ENCODE measurements at regions not wholly inside any gene's neighbourhood (a gene's known extent, or its start where the extent isn't known, plus 50 kb on each side); places are given as distances from the start of the nearest gene placed in this dataset.

DNA sequence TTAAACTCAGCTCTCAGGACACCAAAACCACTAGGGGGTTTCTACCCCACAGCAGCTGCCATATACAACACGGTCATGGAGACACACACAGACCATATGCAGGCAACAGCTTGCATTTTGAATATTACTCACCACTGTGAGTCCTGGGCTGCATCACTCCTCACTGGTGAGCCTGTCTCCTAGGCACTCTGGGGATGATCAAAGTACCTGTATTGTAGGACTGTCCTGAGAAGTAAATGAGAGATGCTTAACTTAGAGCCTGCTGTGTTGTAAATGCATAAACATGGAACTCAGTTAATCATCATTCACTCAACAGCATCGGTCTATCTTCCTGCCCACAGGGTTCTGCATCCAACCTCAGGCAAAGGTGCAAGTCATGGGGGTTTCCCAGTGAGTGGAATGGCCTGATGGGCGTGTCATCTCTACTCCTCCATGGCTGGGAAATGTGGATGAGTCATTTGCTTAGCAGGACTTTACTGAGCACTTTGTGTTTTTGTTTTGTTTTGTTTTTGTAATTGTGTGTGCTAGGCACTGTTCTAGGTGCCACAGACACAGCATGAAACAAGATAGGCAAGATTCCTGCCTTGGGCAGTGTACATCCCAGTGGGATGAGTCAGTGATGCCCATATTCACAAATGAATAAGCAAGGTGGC is 1141.2 kb upstream of the TMEM132C start:
- WGBS = 53% methylated on average over 2 of the region's 3 CpGs
- intact Hi-C loops (cut with DNase I) = no loop called here
- Histone ChIP-seq H3K9me3 (no peaks in the 10 kb centered on the region), H3K27ac (replicated peaks in 1 of 4) (no peak overlapping the region), H3K4me3 (no peak overlapping the region), H3K4me1 (peaks cover 0 to 5% (median 0%) of the 10 kb centered on the region in 4 donors), H3K27me3 (peaks cover 0 to 37% (median 0%) of the 10 kb centered on the region in 4 donors), H3K36me3 (no peaks in the 10 kb centered on the region)
- no peak for DNase-seq (ENCODE audit: extremely low spot score)
- TF ChIP-seq, protein P1, sequence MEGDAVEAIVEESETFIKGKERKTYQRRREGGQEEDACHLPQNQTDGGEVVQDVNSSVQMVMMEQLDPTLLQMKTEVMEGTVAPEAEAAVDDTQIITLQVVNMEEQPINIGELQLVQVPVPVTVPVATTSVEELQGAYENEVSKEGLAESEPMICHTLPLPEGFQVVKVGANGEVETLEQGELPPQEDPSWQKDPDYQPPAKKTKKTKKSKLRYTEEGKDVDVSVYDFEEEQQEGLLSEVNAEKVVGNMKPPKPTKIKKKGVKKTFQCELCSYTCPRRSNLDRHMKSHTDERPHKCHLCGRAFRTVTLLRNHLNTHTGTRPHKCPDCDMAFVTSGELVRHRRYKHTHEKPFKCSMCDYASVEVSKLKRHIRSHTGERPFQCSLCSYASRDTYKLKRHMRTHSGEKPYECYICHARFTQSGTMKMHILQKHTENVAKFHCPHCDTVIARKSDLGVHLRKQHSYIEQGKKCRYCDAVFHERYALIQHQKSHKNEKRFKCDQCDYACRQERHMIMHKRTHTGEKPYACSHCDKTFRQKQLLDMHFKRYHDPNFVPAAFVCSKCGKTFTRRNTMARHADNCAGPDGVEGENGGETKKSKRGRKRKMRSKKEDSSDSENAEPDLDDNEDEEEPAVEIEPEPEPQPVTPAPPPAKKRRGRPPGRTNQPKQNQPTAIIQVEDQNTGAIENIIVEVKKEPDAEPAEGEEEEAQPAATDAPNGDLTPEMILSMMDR (IDR thresholded peaks at IDR 0.05) = no peak
- TF ChIP-seq POLR2A (IDR thresholded peaks at IDR 0.05; ENCODE audit: low read depth) = no peak
- TF ChIP-seq EP300 (IDR thresholded peaks at IDR 0.05) = no peak
- TF ChIP-seq POLR2AphosphoS5 (IDR thresholded peaks at IDR 0.05) = no peak

GRCh38 chr12:127126260-127126628 is 1140.7 kb upstream of the TMEM132C start:
- TF ChIP-seq POLR2A (IDR thresholded peaks at IDR 0.05; ENCODE audit: low read depth) (no peak), EP300 (IDR thresholded peaks at IDR 0.05) (no peak), POLR2AphosphoS5 (IDR thresholded peaks at IDR 0.05) (no peak)
- TF ChIP-seq, protein P1 (IDR thresholded peaks at IDR 0.05) = no peak
- intact Hi-C loops (cut with DNase I) = no loop called here
- Histone ChIP-seq H3K36me3 (no peaks in the 10 kb centered on the region), H3K27ac (replicated peaks in 1 of 4) (no peak overlapping the region), H3K9me3 (no peaks in the 10 kb centered on the region), H3K27me3 (peaks cover 0 to 37% (median 0%) of the 10 kb centered on the region in 4 donors), H3K4me3 (no peak overlapping the region), H3K4me1 (peaks cover 0 to 5% (median 0%) of the 10 kb centered on the region in 4 donors)
- 82% methylated on average over 2 of the region's 2 CpGs for WGBS
- no peak for DNase-seq (ENCODE audit: extremely low spot score)

GRCh38 chr12:127127897-127128296 is 1139.1 kb upstream of the TMEM132C start:
- 82% methylated on average over 3 of the region's 3 CpGs for WGBS
- Histone ChIP-seq H3K27ac (replicated peaks in 1 of 4) (no peak overlapping the region), H3K36me3 (no peaks in the 10 kb centered on the region), H3K4me1 (no peaks in the 10 kb centered on the region), H3K27me3 (peaks cover 0 to 37% (median 0%) of the 10 kb centered on the region in 4 donors), H3K4me3 (no peak overlapping the region), H3K9me3 (no peaks in the 10 kb centered on the region)
- no peak for DNase-seq (ENCODE audit: extremely low spot score)
- intact Hi-C loops (cut with DNase I) = no loop called here
- TF ChIP-seq POLR2AphosphoS5 (IDR thresholded peaks at IDR 0.05) = no peak
- TF ChIP-seq EP300 (IDR thresholded peaks at IDR 0.05) = no peak
- TF ChIP-seq POLR2A (IDR thresholded peaks at IDR 0.05; ENCODE audit: low read depth) = no peak
- TF ChIP-seq, protein P1 (IDR thresholded peaks at IDR 0.05) = no peak

- 90% methylated on average over 11 of the region's 11 CpGs for WGBS
- Histone ChIP-seq H3K36me3 (no peaks in the 10 kb centered on the region), H3K27ac (replicated peaks in 1 of 4) (no peak overlapping the region), H3K4me3 (no peak overlapping the region), H3K4me1 (peaks cover 0 to 9% (median 8%) of the 10 kb centered on the region in 4 donors), H3K9me3 (peaks cover 0 to 6% (median 0%) of the 10 kb centered on the region in 4 donors), H3K27me3 (peaks cover 0 to 37% (median 0%) of the 10 kb centered on the region in 4 donors)
- DNase-seq (ENCODE audit: extremely low spot score) = peak; percentile 50
- intact Hi-C loops (cut with DNase I) = no loop called here
- TF ChIP-seq, protein P1 (IDR thresholded peaks at IDR 0.05) = no peak
- no peak for TF ChIP-seq POLR2AphosphoS5 (IDR thresholded peaks at IDR 0.05)
These were observed 1136.4 kb upstream of the TMEM132C start for GRCh38 chr12:127130506-127131124.
